OCI-LY7 (cell line): ENCODE measurements at regions not wholly inside any gene's neighbourhood (a gene's known extent, or its start where the extent isn't known, plus 50 kb on each side); places are given as distances from the start of the nearest gene placed in this dataset.

ENCODE experiments used
- BruUV-seq: library from RNA; stranded (reverse); fragments of 400-500 nt; replicated peaks from 2 replicates; lab custom pipeline; 2021; lab: Mats Ljungman, UMichigan
- CTCF ChIA-PET: fragments of 300-600 bp; sonication (Branson Sonifier 250); formaldehyde crosslinking; loops from one replicate; lab custom pipeline; 2022; ENCODE audit warnings: antibody characterized with exemption; ENCODE audit not compliant: unreplicated experiment; lab: Charles Lee
- POLR2A ChIA-PET: fragments of 300-600 bp; sonication (Branson Sonifier 250); formaldehyde crosslinking; loops from one replicate; lab custom pipeline; 2022; ENCODE audit warnings: antibody characterized with exemption; lab: Charles Lee
- DNase-seq: peaks from one replicate; pipeline ENCODE4 v3.0.0-alpha.2; 2015; ENCODE audit warnings: low spot score
- H2AFZ ChIP-seq: fragments of 200-600 bp; sonication (generic), shearing (Covaris generic); 2 replicates; pipeline ENCODE4 v1.6.1; 2014; ENCODE audit warnings: mild to moderate bottlenecking, antibody characterized with exemption, low read length, moderate library complexity
- H3K27ac ChIP-seq: fragments of 200-600 bp; sonication (generic); 2 replicates; pipeline ENCODE4 v1.5.1; 2014; ENCODE audit warnings: mixed run types, low read depth, mild to moderate bottlenecking, moderate library complexity, low read length, inconsistent platforms; ENCODE audit not compliant: poor library complexity, severe bottlenecking
- H3K36me3 ChIP-seq: fragments of 200-600 bp; sonication (generic); 2 replicates; pipeline ENCODE4 v1.6.1; 2014; ENCODE audit warnings: mild to moderate bottlenecking, antibody characterized with exemption, low read length, moderate library complexity, mixed read lengths; ENCODE audit not compliant: insufficient read depth
- H3K4me1 ChIP-seq: fragments of 200-600 bp; sonication (generic); 2 replicates; pipeline ENCODE4 v1.5.1; 2014; ENCODE audit warnings: mild to moderate bottlenecking, low read length; ENCODE audit not compliant: insufficient read depth, poor library complexity, severe bottlenecking
- H3K4me2 ChIP-seq: fragments of 200-600 bp; sonication (generic); 2 replicates; pipeline ENCODE4 v1.6.1; 2014; ENCODE audit warnings: mild to moderate bottlenecking, low read length
- H3K4me3 ChIP-seq: fragments of 200-600 bp; sonication (generic); 2 replicates; pipeline ENCODE4 v1.5.1; 2014; ENCODE audit warnings: mild to moderate bottlenecking, low read depth, low read length; ENCODE audit not compliant: poor library complexity, severe bottlenecking
- H3K79me2 ChIP-seq: fragments of 200-600 bp; sonication (generic); 2 replicates; pipeline ENCODE4 v1.6.1; 2016; ENCODE audit warnings: low read depth, mild to moderate bottlenecking, low read length, moderate library complexity, mixed read lengths; ENCODE audit not compliant: insufficient read depth
- H3K9me2 ChIP-seq: fragments of 200-600 bp; sonication (generic); 2 replicates; pipeline ENCODE4 v1.6.1; 2016; ENCODE audit warnings: mild to moderate bottlenecking, low read length, mixed read lengths; ENCODE audit not compliant: insufficient read depth
- H3K9me3 ChIP-seq: fragments of 200-600 bp; sonication (generic); 2 replicates; pipeline ENCODE4 v1.6.1; 2014; ENCODE audit warnings: mild to moderate bottlenecking, mixed run types, low read length, mixed read lengths
- H4K20me1 ChIP-seq: fragments of 200-600 bp; sonication (generic); 2 replicates; pipeline ENCODE4 v1.6.1; 2014; ENCODE audit warnings: mild to moderate bottlenecking, antibody characterized with exemption, low read length, moderate library complexity, mixed read lengths; ENCODE audit not compliant: insufficient read depth
- CTCF ChIP-seq: fragments of 200-600 bp; sonication (generic); conservative IDR thresholded peaks from 2 replicates; pipeline ENCODE4 v1.5.1; 2014; ENCODE audit warnings: mild to moderate bottlenecking, antibody characterized with exemption, low read length, moderate library complexity, mixed read lengths
- EZH2phosphoT487 ChIP-seq: fragments of 200-600 bp; sonication (generic); IDR thresholded peaks from 2 replicates; pipeline ENCODE4 v1.6.1; 2018; ENCODE audit warnings: low read depth, borderline replicate concordance, mild to moderate bottlenecking, mixed run types, antibody characterized with exemption, low read length, moderate library complexity, mixed read lengths
- intact Hi-C: fragments of 100-400 bp; cut with micrococcal nuclease; formaldehyde crosslinking; loops from one replicate; pipeline ENCODE4 v1.10.0; 2022; ENCODE audit not compliant: unreplicated experiment

- Histone ChIP-seq H3K4me1 (no peaks in the 10 kb centered on the region), H3K27ac (no peak overlapping the region), H3K79me2 (no peaks in the 10 kb centered on the region), H3K4me2 (no peak overlapping the region), H3K36me3 (no peaks in the 10 kb centered on the region), H3K9me3 (no peaks in the 10 kb centered on the region), H3K4me3 (no peak overlapping the region), H2AFZ (no peak overlapping the region), H3K9me2 (no peaks in the 10 kb centered on the region), H4K20me1 (no peaks in the 10 kb centered on the region)
- DNase-seq: no peak
- TF ChIP-seq CTCF (no peak), EZH2phosphoT487 (no peak)
- BruUV-seq: no TSS peak
- intact Hi-C loops: no loop called here
- ChIA-PET POLR2A (interaction anchor here (0.8 to 1.2 kb wide), 2 partner anchors 19 to 23 kb away, joined by 3 to 4 read pairs; no protein-coding TSS in a partner anchor), CTCF (no interaction called here)
Measured at GRCh38 chr3:65006300-65006739, 318.5 kb upstream of the ADAMTS9 start.

- no peaks in the 10 kb centered on the region for H3K9me2 ChIP-seq
- POLR2A ChIA-PET: interaction anchor here (0.5 kb wide), 1 partner anchor 23 kb away, joined by 4 read pairs; no protein-coding TSS in a partner anchor
- no peak for DNase-seq
- BruUV-seq: no TSS peak
- no peaks in the 10 kb centered on the region for H3K4me1 ChIP-seq
- H3K9me3 ChIP-seq: no peaks in the 10 kb centered on the region
- no peak overlapping the region for H3K4me2 ChIP-seq
- H4K20me1 ChIP-seq: no peaks in the 10 kb centered on the region
- no peak overlapping the region for H2AFZ ChIP-seq
- H3K27ac ChIP-seq: no peak overlapping the region
- TF ChIP-seq EZH2phosphoT487: no peak
- H3K4me3 ChIP-seq: no peak overlapping the region
- CTCF ChIA-PET: no interaction called here
- no peaks in the 10 kb centered on the region for H3K79me2 ChIP-seq
- no peaks in the 10 kb centered on the region for H3K36me3 ChIP-seq
- intact Hi-C loops: no loop called here
Measured at GRCh38 chr3:65005486-65005885, 317.7 kb upstream of the ADAMTS9 start.

GRCh38 chr3:65004795-65005295 lies 317.0 kb upstream of the ADAMTS9 start:
- POLR2A ChIA-PET: interaction anchor here (0.5 kb wide), 1 partner anchor 24 kb away, joined by 4 read pairs; no protein-coding TSS in a partner anchor
- no peaks in the 10 kb centered on the region for H3K36me3 ChIP-seq
- intact Hi-C loops: no loop called here
- H4K20me1 ChIP-seq: no peaks in the 10 kb centered on the region
- H3K4me2 ChIP-seq: no peak overlapping the region
- no peak overlapping the region for H3K27ac ChIP-seq
- H3K9me3 ChIP-seq: no peaks in the 10 kb centered on the region
- no peak overlapping the region for H3K4me3 ChIP-seq
- TF ChIP-seq CTCF: no peak
- no peak for TF ChIP-seq EZH2phosphoT487
- BruUV-seq: no TSS peak
- CTCF ChIA-PET: no interaction called here
- no peak for DNase-seq
- H3K9me2 ChIP-seq: no peaks in the 10 kb centered on the region
- H2AFZ ChIP-seq: no peak overlapping the region
- H3K79me2 ChIP-seq: no peaks in the 10 kb centered on the region
- H3K4me1 ChIP-seq: no peaks in the 10 kb centered on the region
